NCI-H446 treated with DMSO at 0.1 percent for 48 hours (cell line): ENCODE measurements at regions not wholly inside any gene's neighbourhood (a gene's known extent, or its start where the extent isn't known, plus 50 kb on each side); places are given as distances from the start of the nearest gene placed in this dataset.

Experiments
- DNase-seq: peaks from one replicate; lab custom pipeline; 2025; lab: John Stamatoyannopoulos, UW

DNA sequence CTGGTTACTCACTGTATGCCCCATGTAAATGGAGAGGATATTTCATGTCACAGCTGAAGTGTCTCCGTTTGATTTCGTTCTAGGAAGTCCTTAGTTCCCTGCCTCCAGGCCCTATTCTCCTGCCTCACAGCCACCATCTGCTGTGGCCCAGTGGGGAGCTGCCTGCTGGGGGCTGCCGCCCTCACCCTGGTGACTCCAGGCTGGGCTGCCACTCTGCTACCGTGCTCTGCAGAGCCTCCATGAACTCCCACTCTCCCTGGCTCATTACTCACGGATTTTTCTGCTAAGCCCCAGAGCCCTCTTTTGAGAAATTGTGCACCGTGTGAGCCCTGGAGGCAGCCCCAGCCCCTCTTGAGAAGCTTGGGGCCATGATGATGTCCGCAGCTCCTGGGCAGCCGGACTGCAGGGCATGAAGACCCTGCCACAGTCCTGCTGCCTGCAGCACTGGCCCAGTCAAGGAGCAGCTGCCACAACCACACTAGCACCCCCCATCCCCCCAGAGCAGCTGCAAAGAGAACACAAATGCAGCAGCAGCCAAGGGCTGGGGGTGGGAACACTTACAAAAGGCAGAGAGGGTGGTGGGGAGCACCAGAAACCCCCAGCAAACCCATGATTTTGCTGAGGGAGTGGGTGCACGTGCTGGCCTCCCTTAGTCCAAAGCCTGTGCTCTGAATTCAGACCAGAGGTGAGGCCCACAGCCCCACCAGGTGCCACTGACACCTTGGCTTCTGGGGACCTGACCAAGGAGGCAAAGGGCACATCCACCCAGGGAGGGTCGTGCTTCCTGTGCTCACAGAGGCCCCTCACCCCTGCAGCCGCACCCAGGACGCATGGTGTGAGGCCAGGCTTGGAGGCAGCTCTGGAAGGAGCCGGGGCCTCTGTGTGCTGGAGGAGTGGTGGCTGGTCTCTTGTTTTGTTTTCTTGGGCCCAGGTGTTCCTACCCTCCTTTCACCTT lies 270.2 kb upstream of the RAB6C start:
- DNase-seq: no peak

DNA sequence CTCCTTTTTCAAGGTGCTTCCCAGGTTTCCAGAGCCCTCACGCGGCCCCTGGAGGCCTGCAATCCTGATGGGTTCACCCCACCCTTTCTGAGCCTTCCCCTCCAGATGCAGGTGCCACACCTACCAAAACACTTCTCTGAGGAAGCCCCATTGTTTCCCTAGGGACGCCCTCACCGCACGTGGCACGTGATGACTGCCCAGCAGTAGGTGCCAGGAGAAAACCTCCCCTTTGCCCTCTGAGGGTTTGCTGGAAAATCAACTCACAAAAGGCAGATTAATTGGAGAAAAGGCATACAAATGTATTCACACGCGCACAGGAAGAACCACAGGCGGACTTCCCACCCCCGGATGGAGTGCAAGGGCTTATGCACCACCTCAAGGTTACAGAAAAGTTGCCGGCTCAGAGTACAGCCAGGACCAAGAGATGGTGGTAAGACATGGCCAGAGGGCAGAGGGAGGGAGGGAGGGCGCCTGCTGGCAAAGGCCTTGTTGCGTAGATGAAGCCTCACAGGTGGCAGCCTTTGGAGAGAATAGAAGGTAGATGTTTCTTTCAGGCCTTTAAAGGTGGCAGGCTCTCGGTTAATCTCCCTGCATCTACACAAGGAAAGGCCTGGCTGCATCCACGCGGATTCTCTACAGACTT lies 269.4 kb upstream of the RAB6C start:
- DNase-seq: no peak

DNA sequence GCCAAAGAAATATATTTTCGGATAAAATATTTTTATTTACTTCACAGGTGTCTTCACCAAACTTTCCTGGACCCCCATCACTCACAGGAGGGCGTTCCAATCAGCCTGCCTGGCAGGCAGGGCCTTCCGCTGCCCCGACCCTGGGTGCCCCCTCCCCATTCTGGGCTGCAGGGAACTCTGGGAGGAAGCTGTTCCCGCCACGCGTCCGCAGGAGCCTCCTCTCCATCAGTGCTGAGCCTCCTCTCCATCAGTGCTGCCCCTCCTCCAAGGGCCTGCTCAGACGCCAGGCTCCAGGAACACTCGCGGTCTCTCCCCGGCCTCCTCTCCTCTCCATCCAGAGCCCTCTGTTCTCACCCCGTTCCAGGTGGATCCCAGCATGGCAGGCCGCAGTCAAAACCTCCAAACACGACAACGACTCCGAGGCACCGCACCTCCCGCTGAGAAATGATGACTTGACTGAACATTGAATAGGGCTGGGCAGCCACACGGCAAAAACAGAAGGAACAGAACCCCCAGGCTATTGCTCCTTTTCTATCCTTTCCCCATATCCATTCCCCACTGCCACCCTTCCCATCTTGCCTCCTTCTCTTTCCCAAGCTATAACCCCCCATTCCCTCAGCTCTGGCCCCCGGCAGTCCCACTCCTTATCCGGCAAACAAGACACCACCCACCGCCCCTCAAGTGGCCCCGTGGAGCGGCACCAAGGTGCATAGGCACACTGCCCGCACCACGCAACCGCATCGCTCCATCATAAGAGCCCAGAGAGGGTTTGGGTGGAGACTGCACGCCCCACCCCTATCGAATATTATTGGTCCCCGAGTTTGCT lies 268.6 kb upstream of the RAB6C start:
- no peak for DNase-seq

DNA sequence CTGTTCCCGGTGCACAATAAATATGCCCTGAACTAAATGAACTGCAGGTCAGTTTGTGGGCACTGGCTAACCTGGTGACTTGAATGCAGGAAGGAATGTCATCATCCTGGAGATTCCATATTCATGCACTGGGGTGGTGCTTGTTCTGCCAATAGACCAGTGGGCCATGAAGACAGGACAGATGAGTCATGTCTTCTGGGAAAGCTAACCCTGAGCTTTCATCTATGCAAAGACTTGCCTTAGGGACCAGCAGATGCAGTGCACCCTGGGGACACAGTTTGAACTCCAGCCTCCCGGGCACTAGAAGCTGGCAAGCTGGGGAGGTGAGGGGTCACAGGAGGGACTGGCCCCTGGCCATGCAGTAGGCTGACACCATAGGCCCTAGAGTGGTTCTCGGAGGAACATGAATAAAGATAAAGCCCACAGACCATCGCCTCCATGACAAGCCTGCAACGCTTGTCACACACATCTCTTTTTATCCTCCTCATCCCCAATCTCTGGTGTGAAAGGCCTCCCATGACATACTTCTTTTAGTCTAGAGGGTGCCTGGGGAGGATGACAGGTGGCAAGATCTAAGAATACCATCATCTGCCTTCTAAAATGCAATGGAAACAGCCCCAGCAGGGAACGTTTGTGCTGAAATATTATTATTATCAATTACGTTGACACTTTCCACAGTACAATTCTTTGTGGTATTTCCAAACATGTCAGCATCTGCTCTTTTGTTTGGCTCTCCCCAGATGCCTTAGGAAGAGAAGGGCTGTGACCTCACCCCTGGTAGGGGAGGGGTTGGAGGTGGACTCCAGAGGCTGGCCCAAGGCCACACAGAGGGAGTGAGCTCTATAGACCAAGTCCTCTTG lies 267.4 kb upstream of the RAB6C start:
- no peak for DNase-seq

DNA sequence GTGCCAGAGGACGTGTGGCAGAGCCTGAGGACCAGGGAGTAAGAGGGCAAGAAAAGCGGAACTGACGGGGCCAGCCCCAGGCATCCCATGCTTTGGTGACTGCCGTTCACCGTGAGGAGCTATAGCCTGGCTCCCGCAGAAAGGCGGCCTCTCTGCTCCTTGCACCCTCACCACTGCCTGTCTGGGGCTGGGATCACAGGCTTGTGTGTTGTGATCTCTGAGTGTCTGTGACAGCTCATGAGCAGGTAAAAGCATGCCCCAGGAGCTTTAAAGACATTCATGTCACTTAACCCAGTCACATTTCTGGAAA lies 266.8 kb upstream of the RAB6C start:
- no peak for DNase-seq

DNA sequence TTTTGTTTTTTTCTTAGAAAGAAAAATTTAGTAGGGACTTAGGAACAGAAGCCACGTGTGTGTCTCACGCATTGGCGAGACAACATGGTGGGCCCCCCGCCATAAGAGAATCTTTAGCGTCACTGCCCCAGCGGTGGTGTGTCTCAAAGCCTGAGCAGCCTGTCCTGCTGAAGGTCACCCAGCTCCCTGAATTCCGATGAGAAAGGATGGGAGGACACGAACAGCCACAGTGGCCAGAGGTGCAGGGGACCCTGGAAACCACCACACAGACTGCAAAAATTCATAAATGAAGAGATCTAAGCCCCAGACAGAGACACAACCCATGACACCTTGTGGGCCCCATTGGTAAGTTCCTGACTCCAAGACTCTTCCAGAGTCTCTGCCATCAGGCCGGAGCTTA lies 266.1 kb upstream of the RAB6C start:
- DNase-seq: no peak

DNA sequence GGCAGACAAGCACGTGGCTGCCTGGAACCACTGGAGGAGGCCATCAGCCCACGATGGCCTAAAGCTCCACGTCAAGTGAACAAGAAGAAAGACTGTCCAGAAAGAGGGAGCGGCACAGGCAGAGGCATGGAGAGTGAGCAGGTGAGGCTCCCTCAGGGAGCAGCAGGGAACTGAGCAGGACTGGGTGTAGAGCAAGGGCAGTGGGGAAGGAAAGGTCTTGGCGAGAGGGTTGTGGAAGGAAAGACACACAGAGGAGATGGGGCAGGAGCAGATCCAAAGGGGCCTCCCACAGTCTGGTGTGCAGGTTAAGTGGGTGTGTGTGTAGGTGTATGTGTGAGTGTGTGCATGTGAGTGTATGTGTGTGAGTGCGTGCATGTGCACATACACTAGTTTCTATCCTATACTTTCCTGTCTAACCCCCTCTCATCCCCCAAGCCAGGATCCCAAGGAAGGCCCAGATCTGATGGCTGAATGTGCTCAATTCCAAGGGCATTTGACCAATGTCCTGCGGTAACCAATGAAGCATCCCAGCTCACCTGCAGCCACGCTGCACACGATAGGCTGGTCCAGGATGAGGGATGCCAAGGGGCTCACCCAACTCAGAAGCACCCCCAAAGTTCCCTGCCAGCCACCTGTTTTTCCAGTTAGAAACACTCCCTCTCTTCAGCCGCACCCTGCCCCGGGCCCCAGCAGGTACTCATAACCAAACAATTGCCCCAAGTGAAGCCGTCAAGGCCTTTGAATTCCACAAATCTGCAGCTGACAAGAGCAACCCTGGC lies 262.5 kb upstream of the RAB6C start:
- no peak for DNase-seq

DNA sequence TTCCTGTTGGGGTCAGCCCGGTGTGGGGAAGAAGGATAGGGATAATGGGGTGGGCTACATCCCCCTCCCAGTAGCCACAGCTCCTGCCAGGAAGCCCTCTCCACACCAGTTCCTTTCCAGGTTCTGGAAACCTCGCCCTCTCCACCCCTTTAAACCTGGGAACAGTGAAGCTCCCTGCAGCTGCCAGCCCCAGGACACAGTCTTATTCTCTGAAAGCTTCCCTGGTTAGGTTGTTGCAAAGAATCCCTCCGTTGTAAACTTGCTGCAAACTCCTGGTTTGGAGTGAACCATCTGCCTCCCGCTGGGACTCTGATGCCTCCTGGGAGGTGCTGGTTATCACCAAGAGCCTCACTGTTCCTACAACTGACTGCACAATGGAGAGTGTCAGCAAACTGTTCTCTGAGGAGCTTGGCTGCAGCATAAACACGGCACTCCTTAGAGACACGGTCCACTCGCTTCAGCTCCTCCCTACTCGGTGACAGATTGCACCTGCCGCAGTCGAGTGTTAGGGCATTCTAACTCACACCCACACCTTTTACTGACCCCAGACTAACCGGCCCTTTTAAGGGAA lies 261.8 kb upstream of the RAB6C start:
- DNase-seq: no peak

DNA sequence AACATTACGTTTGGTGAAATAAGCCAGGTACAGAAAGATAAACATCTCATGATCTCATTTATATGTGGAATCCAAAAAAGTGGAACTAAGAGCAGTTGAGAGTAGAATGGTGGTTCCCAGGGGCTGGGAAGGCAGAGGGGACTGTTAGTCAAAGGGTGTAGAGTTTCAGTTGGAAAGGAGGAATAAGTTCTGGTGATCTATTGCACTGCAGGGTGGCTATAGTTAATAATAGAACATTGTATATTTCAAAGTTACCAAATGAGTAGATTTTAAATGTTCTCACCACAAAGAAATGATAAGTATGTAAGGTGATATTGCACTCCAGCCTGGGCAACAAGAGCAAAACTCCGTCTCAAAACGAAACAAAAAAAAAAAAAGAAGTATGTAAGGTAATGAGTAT lies 260.1 kb upstream of the RAB6C start:
- no peak for DNase-seq

DNA sequence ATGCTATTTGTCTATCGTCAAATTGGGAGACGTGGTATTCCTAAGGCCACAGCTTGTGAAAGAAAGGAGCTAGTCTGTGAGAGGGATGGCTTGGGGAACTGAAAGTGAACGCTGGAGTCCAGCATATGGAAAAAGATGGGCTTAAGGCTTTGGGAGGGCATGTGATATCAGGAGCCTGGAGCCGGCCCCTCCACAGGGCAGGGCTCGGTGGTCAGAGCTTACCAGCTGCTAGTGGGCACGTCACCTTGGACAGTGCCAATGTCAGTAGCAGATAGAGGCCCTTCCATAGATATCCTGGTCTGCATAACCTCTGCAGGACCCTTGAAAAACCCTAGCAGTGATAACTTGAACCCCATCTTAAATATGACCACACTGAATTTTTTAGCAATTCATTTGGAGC lies 259.1 kb upstream of the RAB6C start:
- no peak for DNase-seq

DNA sequence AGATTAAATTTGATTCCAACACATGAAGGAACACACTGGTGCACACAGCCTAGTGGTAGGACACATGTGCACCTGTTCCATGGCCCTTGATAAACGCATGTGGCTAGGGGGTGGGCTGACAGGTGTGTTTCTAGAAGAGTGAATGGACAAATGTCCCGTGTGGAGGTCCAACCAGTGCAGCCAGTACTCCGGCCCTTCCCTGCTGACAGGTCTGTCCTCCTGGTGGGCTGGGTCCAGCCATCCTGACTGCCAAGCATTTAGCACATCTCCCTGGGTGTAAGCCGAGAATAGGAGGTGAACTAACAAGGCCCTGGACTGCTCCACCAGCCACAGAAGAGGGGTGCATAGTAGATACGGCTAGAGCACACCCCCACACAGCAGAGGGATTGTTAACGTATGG lies 258.7 kb upstream of the RAB6C start:
- DNase-seq: no peak

DNA sequence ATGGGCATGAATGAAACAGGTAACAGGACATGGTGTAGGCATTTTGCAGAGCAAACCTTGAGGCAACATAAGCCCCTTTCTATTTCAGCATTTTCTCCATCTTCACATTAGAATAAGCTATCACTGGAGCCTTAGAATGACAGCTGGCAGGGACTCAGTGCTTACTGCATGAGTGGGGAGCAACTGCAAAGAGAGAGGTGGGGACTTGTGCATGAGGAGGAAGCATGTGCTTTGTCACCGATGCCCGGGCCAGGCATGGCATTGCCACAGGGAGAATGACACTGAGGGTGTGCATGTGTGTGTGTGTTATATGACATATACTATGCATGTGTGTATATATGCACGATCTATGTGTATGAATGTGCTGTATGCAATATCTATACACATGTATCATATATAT lies 258.2 kb upstream of the RAB6C start:
- no peak for DNase-seq

DNA sequence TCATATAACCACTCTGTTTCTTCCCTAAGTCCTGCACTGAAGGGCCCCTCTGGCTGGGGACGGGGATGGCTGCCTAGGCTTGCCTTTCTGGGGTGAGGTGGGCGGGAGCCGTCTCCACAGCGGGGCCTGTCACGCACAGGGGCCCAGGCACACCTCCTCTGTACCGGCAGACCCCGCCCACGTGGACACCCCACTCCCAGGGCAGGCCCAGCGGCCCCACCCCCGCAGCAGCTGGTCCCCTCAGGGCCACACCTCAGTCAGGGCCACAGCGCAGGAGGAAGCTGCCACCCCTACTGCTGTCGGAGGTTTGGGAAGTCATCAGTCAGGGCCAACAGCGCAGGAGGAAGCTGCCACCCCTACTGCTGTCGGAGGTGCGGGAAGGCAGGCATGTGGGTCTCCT lies 257.6 kb upstream of the RAB6C start:
- no peak for DNase-seq

DNA sequence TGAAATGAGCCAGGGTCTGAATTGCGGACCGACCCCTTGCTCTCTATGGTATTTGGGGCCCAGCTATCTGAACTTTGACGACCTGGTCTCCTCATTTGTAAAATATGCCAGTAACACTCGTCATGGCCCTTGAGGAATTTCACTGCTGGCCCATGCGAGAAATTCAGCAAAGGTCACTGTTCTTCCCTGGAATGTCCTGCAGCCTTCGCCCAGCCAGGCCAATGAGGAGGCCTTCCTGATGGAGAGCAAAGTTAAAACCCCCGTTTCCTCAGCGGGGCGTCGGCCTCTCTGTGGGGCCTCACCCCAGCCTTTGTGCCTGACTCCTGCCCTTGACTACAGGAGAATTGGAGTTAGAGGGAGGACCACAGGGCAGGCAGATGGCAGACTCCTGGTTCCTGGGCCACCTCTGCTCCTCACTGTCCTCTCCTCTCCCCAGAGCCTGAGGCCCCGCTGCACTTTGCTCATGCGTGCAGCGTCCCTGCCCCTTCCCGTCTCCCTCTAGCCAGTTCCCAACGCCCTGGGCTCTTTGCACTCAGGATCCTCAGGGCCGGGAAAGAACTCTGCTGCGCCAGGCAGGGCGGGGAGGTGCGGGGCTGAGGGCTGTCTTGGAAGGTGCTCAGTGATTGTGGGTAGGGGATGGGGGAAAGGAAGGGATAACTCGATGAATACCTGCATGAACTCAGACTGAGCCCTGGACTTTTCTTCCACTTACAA lies 257.0 kb upstream of the RAB6C start:
- no peak for DNase-seq

DNA sequence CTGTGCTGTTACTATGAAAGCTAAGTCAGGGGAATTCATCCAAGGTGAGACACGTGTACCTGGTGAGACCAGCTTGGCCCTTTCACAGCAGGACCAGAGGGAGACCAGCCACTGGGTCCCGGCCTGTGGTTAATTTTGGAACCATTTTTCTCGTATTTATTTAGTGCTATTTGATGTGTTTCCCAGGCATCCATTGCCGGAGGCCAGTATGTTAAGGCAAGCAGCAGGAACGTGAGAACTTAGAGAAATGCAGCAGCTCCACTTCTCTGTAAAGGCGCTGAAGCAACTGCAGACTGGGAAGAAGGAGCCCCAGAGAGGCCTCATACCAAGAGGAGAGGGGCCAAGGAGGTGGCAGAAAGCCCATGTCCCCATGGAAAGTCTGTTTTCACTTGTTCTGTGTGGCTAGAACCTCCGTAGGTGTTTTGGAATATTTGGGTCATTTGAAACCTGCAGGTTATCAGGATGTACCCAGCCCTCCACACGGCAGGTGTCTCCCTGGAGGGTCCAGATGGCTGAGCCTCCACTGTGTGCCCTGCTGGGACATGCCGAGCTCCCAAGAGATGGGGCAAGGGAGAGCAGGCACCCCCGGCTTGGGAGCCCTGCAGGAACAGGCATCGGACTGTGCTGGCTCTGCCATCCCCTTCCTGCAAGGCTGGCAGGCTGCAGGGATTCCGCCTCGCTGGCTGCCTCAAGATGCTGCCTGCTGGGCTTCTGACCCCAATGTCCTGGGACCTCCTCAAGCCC lies 256.0 kb upstream of the RAB6C start:
- DNase-seq: no peak

DNA sequence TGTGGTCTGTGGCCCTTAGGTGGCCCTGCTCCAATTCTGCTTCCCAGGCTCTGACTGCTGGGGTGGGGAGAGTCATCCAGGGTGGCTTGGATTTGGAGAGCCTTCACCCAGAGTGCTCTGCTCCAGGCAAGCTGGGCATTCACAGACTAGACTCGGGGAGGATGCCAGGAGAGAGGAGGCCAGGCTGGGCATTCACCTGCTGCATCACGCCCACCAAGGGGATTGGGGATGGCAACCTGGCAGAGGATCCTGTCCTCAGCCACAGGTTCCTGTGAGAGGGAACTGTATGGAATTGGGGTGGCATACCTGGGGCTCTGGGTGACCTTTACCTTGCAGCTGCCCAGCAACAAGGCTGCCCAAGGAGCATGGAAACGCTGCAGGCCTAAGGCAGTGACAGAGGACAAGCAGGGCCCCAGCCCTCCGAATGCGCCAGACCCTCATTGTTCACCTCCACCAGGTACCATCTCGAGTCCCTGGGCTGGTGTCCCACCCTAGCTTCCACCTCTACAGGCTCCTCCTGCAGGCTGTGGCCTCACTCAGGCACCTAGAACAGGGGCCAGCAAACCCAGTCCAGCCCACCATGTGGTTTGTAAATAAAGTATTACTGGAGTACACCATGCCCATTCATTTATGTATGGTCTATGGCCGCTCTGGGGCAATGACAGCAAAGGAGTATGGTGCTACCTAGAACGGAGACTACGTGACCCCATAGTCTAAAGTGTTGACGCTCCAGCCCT lies 255.3 kb upstream of the RAB6C start:
- DNase-seq: no peak

DNA sequence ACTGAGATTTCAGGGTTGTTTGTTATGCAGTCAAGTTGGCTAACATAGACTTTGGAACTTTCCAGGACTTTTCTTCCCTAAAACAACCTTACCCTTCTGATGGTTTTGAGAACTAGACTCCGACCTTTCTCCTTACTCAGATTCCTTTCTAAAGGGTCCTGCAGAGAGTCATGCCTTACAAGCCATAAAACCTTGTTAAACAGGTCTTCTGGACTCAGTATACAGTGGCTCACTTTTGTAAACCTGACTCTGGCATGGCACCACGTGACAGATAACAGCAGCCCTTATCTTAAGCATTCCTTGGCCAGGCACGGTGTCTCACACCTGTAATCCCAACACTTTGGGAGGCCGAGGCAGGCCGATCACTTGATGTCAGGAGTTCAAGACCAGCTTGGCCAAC lies 253.2 kb upstream of the RAB6C start:
- no peak for DNase-seq

DNA sequence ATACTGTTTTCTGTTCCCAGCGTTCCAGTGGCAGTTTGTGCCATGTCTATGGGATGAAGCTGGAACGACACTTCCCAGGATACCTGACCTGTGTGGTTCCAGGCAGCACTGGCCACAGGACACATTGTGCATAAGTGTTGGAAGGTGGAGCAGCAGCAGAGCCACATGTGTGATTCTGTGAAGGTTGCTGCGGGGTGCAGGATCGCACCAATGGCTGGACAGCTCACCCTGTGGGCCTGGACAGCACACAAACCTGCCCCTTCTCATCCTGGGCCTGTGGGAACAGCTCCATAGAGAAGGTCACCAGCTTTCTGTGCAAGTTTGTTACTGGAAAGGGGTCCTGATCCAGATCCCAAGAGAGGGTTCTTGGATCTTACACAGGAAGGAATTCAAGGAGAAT lies 252.2 kb upstream of the RAB6C start:
- no peak for DNase-seq
